PC-3 (cell line): ENCODE measurements at regions not wholly inside any gene's neighbourhood (a gene's known extent, or its start where the extent isn't known, plus 50 kb on each side); places are given as distances from the start of the nearest gene placed in this dataset.

Source experiments
- ATAC-seq: fragments of 200-7000 bp; cut with Tn5 transposase; 2 replicates; pipeline ENCODE4 v1.9.1; 2020; ENCODE audit warnings: mild to moderate bottlenecking, moderate library complexity
- BruUV-seq: library from RNA; stranded (reverse); fragments of 400-500 nt; replicated peaks from 2 replicates; lab custom pipeline; 2021; lab: Mats Ljungman, UMichigan
- CTCF ChIA-PET: fragments of 300-600 bp; sonication (Branson Sonifier 250); formaldehyde crosslinking; loops from one replicate; lab custom pipeline; 2022; ENCODE audit warnings: antibody characterized with exemption; lab: Charles Lee
- POLR2A ChIA-PET: fragments of 300-600 bp; sonication (Branson Sonifier 250); formaldehyde crosslinking; loops from one replicate; lab custom pipeline; 2022; ENCODE audit warnings: antibody characterized with exemption; ENCODE audit not compliant: unreplicated experiment; lab: Charles Lee
- DNase-seq: peaks from one replicate; pipeline ENCODE4 v3.0.0-alpha.2; 2015
- H2AFZ ChIP-seq: fragments of 300-600 bp; sonication (generic); 2 replicates; pipeline ENCODE4 v1.6.0; 2016; ENCODE audit warnings: antibody characterized with exemption, low read length
- H3F3A ChIP-seq: fragments of 300-600 bp; sonication (generic); one replicate; pipeline ENCODE4 v1.6.0; 2017; ENCODE audit warnings: antibody characterized with exemption, low read length, control low read depth, mild to moderate bottlenecking; ENCODE audit not compliant: unreplicated experiment
- H3K27ac ChIP-seq: fragments of 300-600 bp; sonication (generic); 2 replicates; pipeline ENCODE4 v1.5.1; 2016; ENCODE audit warnings: mild to moderate bottlenecking, low read length
- H3K27me3 ChIP-seq: fragments of 300-600 bp; sonication (generic); 2 replicates; pipeline ENCODE4 v1.6.1; 2016; ENCODE audit warnings: low read length, mixed read lengths
- H3K36me3 ChIP-seq: fragments of 300-600 bp; sonication (generic); 2 replicates; pipeline ENCODE4 v1.6.1; 2016; ENCODE audit warnings: low read depth, mixed run types, low read length, mixed read lengths
- H3K4me1 ChIP-seq: fragments of 300-600 bp; sonication (generic); 2 replicates; pipeline ENCODE4 v1.5.1; 2016; ENCODE audit warnings: low read length; ENCODE audit not compliant: insufficient read depth
- H3K4me2 ChIP-seq: fragments of 300-600 bp; sonication (generic); 2 replicates; pipeline ENCODE4 v1.6.0; 2016; ENCODE audit warnings: low read length
- H3K4me3 ChIP-seq: fragments of 300-600 bp; sonication (generic); 2 replicates; pipeline ENCODE4 v1.5.1; 2016; ENCODE audit warnings: mild to moderate bottlenecking, low read length, mixed read lengths
- H3K79me2 ChIP-seq: fragments of 300-600 bp; sonication (generic); 2 replicates; pipeline ENCODE4 v1.6.1; 2017; ENCODE audit warnings: low read length, mixed read lengths
- H3K9ac ChIP-seq: fragments of 300-600 bp; sonication (generic); 2 replicates; pipeline ENCODE4 v1.6.0; 2016; ENCODE audit warnings: mild to moderate bottlenecking, low read length
- H3K9me2 ChIP-seq: fragments of 300-600 bp; sonication (generic); replicated peaks from 2 replicates; pipeline ENCODE4 v1.6.1; 2016; ENCODE audit warnings: mixed run types, low read length, mixed read lengths
- H3K9me3 ChIP-seq: fragments of 300-600 bp; sonication (generic); 2 replicates; pipeline ENCODE4 v1.6.1; 2016; ENCODE audit warnings: low read length, mixed read lengths
- H4K20me1 ChIP-seq: fragments of 300-600 bp; sonication (generic); 2 replicates; pipeline ENCODE4 v1.6.1; 2016; ENCODE audit warnings: low read length, mixed read lengths
- CTCF ChIP-seq: fragments of 300-600 bp; sonication (generic); conservative IDR thresholded peaks from 2 replicates; pipeline ENCODE4 v1.5.1; 2017; ENCODE audit warnings: antibody characterized with exemption, low read depth, mild to moderate bottlenecking, low read length
- EZH2 ChIP-seq: fragments of 300-600 bp; sonication (generic); IDR thresholded peaks from one replicate; pipeline ENCODE4 v1.6.1; 2017; ENCODE audit warnings: antibody characterized with exemption, mild to moderate bottlenecking, low read length; ENCODE audit not compliant: unreplicated experiment
- EZH2phosphoT487 ChIP-seq: fragments of 300-600 bp; sonication (generic); IDR thresholded peaks from 2 replicates; pipeline ENCODE4 v1.6.1; 2018; ENCODE audit warnings: mild to moderate bottlenecking, antibody characterized with exemption, low read length, borderline replicate concordance
- intact Hi-C: fragments of 100-400 bp; cut with micrococcal nuclease; formaldehyde crosslinking; loops from 2 replicates; pipeline ENCODE4 v1.9.0; 2023

- ATAC-seq (no peak), DNase-seq (peak; percentile 65)
- intact Hi-C loops: no loop called here
- Histone ChIP-seq H3K36me3 (no peaks in the 10 kb centered on the region), H3F3A (no peaks in the 10 kb centered on the region), H4K20me1 (no peaks in the 10 kb centered on the region), H3K4me3 (no peak overlapping the region), H3K27me3 (no peaks in the 10 kb centered on the region), H3K79me2 (no peaks in the 10 kb centered on the region), H3K9ac (no peak overlapping the region), H3K4me1 (peaks cover 12% of the 10 kb centered on the region), H3K9me3 (no peaks in the 10 kb centered on the region), H2AFZ (no peak overlapping the region), H3K4me2 (no peak overlapping the region), H3K27ac (no peak overlapping the region), H3K9me2 (no peaks in the 10 kb centered on the region)
- no TSS peak for BruUV-seq
- CTCF ChIA-PET: no interaction called here
- TF ChIP-seq CTCF (no peak), EZH2 (no peak), EZH2phosphoT487 (no peak)
- POLR2A ChIA-PET: no interaction called here
Observed at GRCh38 chr4:123826896-123827295, 430.3 kb downstream of the SPRY1 start.

- Histone ChIP-seq H3K4me1 (peaks cover 18% of the 10 kb centered on the region), H3K9me2 (no peaks in the 10 kb centered on the region), H2AFZ (no peak overlapping the region), H4K20me1 (no peaks in the 10 kb centered on the region), H3F3A (no peaks in the 10 kb centered on the region), H3K9me3 (no peaks in the 10 kb centered on the region), H3K4me2 (no peak overlapping the region), H3K36me3 (no peaks in the 10 kb centered on the region), H3K4me3 (no peak overlapping the region), H3K27ac (no peak overlapping the region), H3K9ac (no peak overlapping the region), H3K79me2 (no peaks in the 10 kb centered on the region), H3K27me3 (no peaks in the 10 kb centered on the region)
- CTCF ChIA-PET: no interaction called here
- POLR2A ChIA-PET: no interaction called here
- intact Hi-C loops: no loop called here
- ATAC-seq (no peak), DNase-seq (no peak)
- no peak for TF ChIP-seq EZH2
- TF ChIP-seq CTCF: no peak
- BruUV-seq: no TSS peak
Observed at GRCh38 chr4:123827511-123827910, 430.9 kb downstream of the SPRY1 start.

GRCh38 chr4:123830930-123831329, 434.3 kb downstream of the SPRY1 start:
- no peaks in the 10 kb centered on the region for H3K79me2 ChIP-seq
- no peak overlapping the region for H3K4me3 ChIP-seq
- no peak overlapping the region for H3K9ac ChIP-seq
- no peak overlapping the region for H2AFZ ChIP-seq
- H3K4me2 ChIP-seq: no peak overlapping the region
- no TSS peak for BruUV-seq
- DNase-seq (no peak), ATAC-seq (no peak)
- H3K9me3 ChIP-seq: no peaks in the 10 kb centered on the region
- TF ChIP-seq CTCF: no peak
- TF ChIP-seq EZH2phosphoT487: no peak
- no peak for TF ChIP-seq EZH2
- CTCF ChIA-PET: no interaction called here
- H3K9me2 ChIP-seq: no peaks in the 10 kb centered on the region
- no peaks in the 10 kb centered on the region for H3F3A ChIP-seq
- no peaks in the 10 kb centered on the region for H4K20me1 ChIP-seq
- POLR2A ChIA-PET: no interaction called here
- no peaks in the 10 kb centered on the region for H3K36me3 ChIP-seq
- intact Hi-C loops: no loop called here
- no peak overlapping the region for H3K27ac ChIP-seq
- peaks cover 32% of the 10 kb centered on the region for H3K4me1 ChIP-seq
- H3K27me3 ChIP-seq: no peaks in the 10 kb centered on the region
